Stimulated activated effector memory CD8-positive, alpha-beta T cell treated with anti-CD3 and anti-CD28 coated beads, Interleukin-12 subunit alpha, Interleukin-12 subunit beta, amount 100 ng/mL, for 72 hours (primary cell): ENCODE measurements at regions not wholly inside any gene's neighbourhood (a gene's known extent, or its start where the extent isn't known, plus 50 kb on each side); places are given as distances from the start of the nearest gene placed in this dataset.

ENCODE experiments used
- ATAC-seq: fragments of 150-1000 bp; cut with Tn5 transposase; 2 replicates; pipeline ENCODE4 v1.10.0; 2021
- DNase-seq, 2 donors: peaks; one replicate each; pipeline ENCODE4 v3.0.0; 2021 to 2022; ENCODE audit warnings: low spot score in 2 of 2
- H3K27ac Mint-ChIP-seq: one replicate; pipeline ENCODE4 v1.8.0; 2022; ENCODE audit warnings: mild to moderate bottlenecking, mixed read lengths
- H3K36me3 Mint-ChIP-seq: one replicate; pipeline ENCODE4 v1.8.0; 2022; ENCODE audit warnings: mild to moderate bottlenecking, mixed read lengths
- H3K4me1 Mint-ChIP-seq: one replicate; pipeline ENCODE4 v1.8.0; 2022; ENCODE audit warnings: mixed read lengths
- H3K4me3 Mint-ChIP-seq: one replicate; pipeline ENCODE4 v1.8.0; 2022; ENCODE audit warnings: mild to moderate bottlenecking, mixed read lengths
- H3K9me3 Mint-ChIP-seq: one replicate; pipeline ENCODE4 v1.8.0; 2022; ENCODE audit warnings: mixed read lengths

DNA sequence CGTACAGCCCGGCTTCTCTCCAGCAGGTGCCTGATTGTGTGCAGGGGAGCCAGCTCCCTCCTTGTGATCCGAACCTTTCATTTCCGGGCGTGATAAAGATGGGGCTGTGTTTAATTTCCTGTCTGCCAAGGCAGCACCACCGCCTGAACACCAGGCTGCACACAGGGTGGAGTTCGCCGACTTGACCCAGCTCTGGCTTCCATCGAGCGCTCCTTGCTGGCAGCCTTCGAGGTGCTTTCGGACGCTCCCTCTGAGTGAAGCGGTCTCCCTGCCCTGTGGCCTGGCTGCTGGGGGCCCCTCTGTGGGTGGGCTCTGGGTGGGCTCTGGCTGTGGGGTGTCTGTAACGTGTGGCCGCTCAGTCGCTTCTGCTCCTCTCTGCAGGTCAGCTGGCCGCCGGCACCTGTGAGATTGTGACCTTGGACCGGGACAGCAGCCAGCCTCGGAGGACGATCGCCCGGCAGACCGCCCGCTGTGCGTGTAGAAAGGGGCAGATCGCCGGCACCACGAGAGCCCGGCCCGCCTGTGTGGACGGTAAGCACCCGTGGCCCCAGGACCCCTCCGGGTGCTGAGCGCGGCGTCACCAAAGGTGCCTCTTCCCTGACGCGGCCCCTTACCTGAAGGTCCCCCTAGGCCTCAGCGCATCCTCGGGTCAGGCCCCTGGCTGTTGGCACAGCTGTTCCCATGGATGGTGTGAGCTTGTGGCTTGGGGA is 1181.3 kb downstream of the BRD1 start:
- ATAC-seq (no peak), DNase-seq (no peak)
- no peaks in the 10 kb centered on the region for H3K4me1 Mint-ChIP-seq
- H3K9me3 Mint-ChIP-seq, result no peaks in the 10 kb centered on the region
- H3K36me3 Mint-ChIP-seq, result no peaks in the 10 kb centered on the region
- no peak overlapping the region for H3K27ac Mint-ChIP-seq
- H3K4me3 Mint-ChIP-seq, result no peak overlapping the region

DNA sequence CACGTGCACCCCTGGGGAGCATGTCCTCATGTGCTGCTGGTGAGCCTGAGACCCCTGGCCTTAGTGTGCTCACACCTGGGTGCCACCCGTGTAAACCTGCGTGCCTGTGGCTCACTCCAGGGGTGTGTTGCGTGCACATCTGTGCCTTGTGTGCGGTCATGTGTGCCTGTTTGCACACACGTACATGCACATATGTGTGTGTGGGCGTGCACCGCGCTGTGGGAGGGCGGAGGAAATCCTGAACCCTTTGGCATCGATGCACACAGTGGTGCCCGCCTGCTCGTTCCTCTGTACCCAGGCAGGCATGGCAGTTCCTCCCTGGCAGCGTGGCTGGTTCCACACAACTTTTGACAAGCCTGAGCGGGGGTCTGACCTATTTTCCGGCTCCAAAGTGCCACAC is 1181.9 kb downstream of the BRD1 start:
- H3K4me3 Mint-ChIP-seq, result no peak overlapping the region
- H3K4me1 Mint-ChIP-seq, result no peaks in the 10 kb centered on the region
- H3K36me3 Mint-ChIP-seq, result no peaks in the 10 kb centered on the region
- H3K27ac Mint-ChIP-seq, result no peak overlapping the region
- no peak for ATAC-seq
- H3K9me3 Mint-ChIP-seq, result no peaks in the 10 kb centered on the region
- no peak for DNase-seq

DNA sequence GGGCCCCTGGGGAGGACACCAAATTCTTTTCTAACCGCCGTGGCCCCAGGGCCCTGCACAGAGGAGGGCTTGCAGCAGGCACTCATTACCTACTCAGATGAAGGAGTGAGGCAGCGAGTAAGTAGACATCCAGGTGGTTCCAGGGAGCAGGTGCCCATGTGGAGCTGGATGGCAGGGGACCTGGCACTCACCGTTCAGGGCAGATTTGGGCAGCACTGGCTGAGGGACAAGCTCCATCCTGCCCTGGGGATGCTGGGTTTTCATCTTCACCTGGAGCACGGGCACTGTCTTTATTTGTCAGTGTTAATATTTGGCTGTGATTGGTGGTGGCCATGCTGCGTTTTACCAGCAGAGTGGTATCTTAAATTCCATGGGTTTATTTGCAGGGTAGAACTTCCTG is 1182.7 kb downstream of the BRD1 start:
- H3K4me1 Mint-ChIP-seq, result no peaks in the 10 kb centered on the region
- H3K9me3 Mint-ChIP-seq, result no peaks in the 10 kb centered on the region
- ATAC-seq (no peak), DNase-seq (no peak)
- no peak overlapping the region for H3K4me3 Mint-ChIP-seq
- H3K36me3 Mint-ChIP-seq, result no peaks in the 10 kb centered on the region
- H3K27ac Mint-ChIP-seq, result no peak overlapping the region

DNA sequence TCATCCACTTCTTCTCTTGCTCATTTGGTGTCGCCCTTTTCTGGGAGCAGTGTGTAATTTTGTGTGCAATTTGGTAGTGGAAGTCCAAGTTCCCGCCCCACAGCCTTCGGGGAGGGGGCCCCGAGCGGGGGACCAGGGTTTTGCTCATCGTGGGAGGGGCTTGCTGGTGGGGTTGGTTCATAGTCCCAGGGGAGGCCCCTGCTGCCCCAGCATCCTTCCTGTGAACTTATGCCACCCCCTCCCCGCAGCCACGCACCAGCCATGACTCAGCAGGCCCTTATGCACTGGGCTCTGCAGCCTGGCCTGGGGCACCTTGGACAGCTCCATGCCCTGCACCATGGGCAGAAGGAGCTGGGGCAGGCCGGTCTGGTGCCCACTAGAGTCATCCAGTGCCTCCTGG is 1183.6 kb downstream of the BRD1 start:
- DNase-seq (no peak), ATAC-seq (no peak)
- Mint-ChIP-seq H3K36me3 (no peaks in the 10 kb centered on the region), H3K9me3 (no peaks in the 10 kb centered on the region), H3K4me3 (no peak overlapping the region), H3K27ac (no peak overlapping the region), H3K4me1 (no peaks in the 10 kb centered on the region)

DNA sequence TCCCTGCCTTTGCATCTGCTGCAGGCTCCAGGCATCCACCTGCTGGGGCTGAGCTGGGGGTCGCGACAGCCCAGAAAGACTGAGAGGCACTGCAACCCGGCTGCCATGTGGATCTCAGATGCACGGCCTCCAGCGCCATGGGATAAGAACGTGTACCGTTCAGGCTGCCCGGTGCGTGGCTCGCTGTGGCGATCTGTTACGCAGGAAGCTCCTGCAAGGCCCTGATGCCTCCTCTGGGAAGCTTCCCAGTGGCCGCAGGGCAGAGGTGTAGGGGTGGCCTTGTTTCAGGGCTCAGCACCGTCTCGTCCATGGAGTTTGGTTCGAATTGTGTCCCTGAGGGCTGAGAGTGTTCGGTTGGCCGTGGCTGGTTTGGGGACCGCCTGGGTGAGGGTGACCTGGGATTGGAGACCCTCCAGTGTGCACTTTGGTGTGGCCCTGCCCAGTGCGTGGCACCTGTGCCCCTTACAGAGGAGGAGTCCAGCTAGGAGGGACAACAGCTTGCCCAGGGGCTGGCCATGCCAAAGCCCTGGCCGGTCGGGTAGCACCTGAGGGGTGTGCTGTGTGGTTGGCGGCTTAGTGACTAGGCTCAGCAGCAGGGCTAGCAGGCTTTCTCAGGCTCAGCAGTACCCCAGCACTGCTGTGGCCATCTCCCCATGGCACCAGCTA is 1184.5 kb downstream of the BRD1 start:
- Mint-ChIP-seq H3K9me3 (no peaks in the 10 kb centered on the region), H3K4me3 (no peak overlapping the region), H3K27ac (no peak overlapping the region), H3K36me3 (no peaks in the 10 kb centered on the region), H3K4me1 (no peaks in the 10 kb centered on the region)
- ATAC-seq (no peak), DNase-seq (no peak)

DNA sequence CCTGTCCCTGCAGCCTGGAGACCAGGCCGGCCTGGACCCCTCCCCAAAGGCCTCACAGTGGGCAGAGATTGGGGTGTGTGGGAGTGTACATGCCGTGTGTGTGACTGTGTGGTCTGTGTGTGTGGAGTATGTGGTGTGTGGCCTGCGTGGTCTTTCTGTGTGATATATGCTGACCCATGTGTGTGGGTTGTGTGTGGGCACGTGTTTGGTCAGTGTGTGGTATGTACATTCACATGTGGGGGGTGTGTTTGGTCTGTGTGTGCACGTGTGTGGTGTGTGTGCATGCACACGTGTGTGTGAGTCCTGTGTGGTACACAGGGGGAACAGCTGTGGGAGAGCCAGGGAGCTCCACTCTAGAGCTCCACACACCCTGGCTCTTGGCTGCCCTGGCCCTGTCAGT is 1185.1 kb downstream of the BRD1 start:
- no peak overlapping the region for H3K27ac Mint-ChIP-seq
- H3K4me3 Mint-ChIP-seq, result no peak overlapping the region
- H3K9me3 Mint-ChIP-seq, result no peaks in the 10 kb centered on the region
- no peaks in the 10 kb centered on the region for H3K4me1 Mint-ChIP-seq
- ATAC-seq, result peak; percentile 2
- H3K36me3 Mint-ChIP-seq, result no peaks in the 10 kb centered on the region
- DNase-seq, result no peak

DNA sequence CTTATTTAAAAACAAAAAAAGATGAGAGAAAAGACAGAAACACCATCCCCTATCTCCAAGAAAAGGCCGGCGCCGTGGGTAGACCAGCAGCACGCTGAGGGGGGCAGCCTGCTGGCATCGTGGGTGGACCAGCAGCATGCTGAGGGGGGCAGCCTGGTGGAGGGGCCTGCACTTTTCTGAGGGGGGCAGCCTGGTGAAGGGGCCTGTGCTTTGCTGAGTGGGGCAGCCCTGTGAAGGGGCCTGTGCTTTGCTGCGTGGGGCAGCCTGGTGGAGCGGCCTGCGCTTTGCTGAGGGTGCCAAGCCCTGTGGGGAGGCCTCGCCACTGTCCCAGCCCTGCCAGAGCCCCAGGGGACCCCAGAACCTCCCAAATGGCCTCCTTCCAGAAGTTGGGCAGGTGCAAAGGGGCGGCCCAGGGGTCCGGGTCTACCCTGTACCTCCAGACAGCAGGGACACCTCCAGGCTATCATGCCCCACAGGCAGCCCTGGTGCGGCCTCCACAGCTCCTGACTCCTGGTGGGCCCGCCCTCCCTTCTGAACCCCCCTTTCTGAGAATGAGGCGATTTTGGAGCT is 1185.7 kb downstream of the BRD1 start:
- no peak for DNase-seq
- H3K9me3 Mint-ChIP-seq, result no peaks in the 10 kb centered on the region
- H3K4me3 Mint-ChIP-seq, result no peak overlapping the region
- no peaks in the 10 kb centered on the region for H3K4me1 Mint-ChIP-seq
- no peaks in the 10 kb centered on the region for H3K36me3 Mint-ChIP-seq
- H3K27ac Mint-ChIP-seq, result no peak overlapping the region
- ATAC-seq, result peak; percentile 3

DNA sequence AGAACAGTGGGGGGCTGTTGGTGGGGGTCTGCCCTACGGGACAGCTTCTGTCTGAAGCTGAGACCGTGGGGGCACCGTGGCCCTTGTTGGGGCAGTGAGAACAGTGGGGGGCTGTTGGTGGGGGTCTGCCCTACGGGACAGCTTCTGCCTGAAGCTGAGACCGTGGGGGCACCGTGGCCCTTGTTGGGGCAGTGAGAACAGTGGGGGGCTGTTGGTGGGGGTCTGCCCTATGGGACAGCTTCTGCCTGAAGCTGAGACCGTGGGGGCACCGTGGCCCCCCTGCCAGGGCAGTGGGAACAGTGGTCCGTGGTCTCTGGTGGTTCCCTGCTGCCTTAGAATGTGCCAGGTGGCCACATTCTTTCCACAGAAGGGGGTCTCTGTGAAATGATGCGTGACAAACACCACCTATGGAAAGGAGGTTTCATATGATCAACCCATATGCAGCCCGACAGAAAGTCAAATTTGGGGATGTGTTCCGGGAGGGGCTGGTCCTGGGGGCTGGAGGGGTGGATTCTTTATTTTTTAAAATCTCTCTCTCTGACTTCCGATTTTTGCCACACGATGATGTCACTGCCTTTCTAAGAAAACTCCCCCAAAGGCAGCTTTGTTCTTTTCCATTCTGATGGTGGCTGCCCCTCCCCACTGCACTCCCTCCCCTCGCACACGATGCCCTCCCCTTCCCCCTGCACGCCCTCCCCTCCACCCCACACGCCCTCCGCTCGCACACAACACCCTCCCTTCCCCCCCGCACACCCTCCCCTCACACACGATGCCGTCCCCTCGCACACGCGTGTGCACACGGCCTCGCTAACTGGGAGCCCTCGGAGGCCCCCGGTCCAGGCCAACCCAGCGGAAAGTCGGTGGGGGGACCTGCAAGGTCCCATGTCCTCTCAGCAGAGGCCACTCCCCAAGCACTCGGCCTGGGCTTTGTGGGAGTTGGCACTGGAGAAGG is 1186.5 kb downstream of the BRD1 start:
- no peak overlapping the region for H3K27ac Mint-ChIP-seq
- no peaks in the 10 kb centered on the region for H3K36me3 Mint-ChIP-seq
- H3K4me3 Mint-ChIP-seq, result no peak overlapping the region
- ATAC-seq, result no peak
- no peaks in the 10 kb centered on the region for H3K9me3 Mint-ChIP-seq
- DNase-seq, result no peak
- no peaks in the 10 kb centered on the region for H3K4me1 Mint-ChIP-seq

DNA sequence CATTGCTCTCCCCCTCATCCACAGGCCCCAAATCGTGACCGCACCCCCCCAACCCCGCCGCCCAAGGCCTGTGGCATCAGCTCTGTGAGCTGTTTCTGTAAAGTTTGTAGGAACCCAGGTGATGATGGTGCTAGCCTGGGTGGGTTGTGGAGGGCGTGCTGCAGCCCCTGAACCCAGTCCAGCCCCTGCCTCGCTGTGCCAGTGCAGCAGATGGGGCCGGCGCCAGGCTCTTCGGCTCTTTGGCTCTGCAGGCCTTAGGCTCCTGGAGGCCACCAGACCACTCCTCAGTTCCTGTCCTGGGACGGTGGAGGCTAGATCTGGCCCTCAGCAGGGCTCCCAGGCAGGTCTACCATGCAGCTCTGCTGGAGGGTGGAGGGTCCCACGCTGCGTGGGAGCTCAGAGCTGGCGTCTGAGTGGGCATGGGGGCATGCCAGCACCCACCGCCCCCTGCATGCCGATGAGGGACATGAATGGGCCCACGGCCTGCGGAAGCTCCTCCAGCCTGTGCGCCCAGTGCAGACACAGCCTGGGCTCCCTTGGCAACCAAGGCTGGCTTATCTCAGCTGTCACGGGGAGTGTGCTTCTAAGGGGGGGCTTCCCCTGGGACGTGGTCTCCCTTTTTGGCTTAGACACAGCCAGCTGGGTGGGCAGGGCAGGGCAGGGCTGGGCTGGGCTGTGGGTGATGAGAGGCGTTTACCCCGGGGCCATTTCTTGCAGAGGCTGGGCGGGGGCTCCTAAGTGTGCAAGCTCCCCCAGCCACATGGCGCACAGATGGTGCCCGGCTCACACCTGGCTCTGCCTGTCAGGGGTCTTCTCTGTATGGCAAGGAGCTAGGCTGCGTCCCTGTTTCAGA is 1187.6 kb downstream of the BRD1 start:
- H3K27ac Mint-ChIP-seq, result no peak overlapping the region
- no peak for DNase-seq
- H3K4me3 Mint-ChIP-seq, result no peak overlapping the region
- H3K36me3 Mint-ChIP-seq, result no peaks in the 10 kb centered on the region
- no peaks in the 10 kb centered on the region for H3K9me3 Mint-ChIP-seq
- ATAC-seq, result no peak
- H3K4me1 Mint-ChIP-seq, result no peaks in the 10 kb centered on the region

DNA sequence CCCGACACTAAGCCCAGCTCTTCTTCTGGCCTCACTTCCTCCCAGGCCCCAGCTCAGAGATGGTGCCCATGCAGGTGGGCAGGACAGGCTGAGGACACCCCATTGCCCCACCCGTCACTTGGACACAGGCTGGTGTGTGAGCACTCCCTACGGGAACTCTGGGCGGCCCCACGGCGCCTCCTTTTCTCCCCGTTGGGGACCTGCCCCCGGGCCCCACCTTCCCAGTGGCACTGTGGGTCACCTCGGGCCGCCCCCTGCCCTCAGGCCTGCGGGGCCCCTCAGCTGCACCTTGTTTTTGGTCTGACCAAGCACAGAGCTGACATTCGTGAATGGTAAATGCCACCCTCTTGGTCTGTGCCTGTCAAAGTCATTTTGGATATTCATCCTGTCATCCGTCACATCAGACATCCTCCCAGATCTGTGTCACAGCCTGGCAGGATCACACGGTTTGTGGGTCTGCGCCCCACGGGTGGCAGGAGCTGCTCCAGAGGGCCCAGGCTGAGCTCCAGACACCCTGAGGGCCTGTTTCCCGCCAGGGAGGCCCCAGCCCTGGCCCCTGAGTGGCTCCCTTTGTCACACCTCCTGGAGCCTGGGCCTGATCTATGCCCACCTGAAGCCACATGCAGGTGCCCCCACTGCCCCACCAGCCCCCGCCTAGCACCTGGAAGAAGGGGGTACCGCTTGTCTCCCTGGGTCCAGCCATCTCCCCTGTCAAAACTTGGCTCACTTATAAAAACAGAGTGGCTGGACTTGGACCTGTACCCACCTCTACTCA is 1188.5 kb downstream of the BRD1 start:
- no peaks in the 10 kb centered on the region for H3K9me3 Mint-ChIP-seq

DNA sequence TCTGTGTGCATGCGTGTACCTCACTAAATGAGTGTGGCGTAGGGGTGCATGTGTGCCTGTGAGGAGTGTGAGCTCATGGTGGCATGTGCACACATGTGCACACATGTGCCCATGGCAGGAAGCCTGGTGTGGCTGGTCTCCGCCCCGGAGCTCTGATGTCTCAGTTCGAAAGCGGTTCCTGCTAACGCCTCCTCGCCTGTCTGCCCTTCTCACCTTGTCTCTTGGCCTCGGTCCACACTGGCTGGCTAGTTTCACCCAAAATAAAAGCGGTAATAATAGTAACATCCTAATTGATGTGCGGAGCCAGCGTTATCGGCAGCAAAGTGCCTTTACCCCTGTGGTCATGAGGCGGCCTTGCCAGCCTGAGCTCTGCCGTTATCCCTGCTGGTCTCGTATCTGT is 1190.4 kb downstream of the BRD1 start:
- no peak overlapping the region for H3K4me3 Mint-ChIP-seq
- H3K27ac Mint-ChIP-seq, result no peak overlapping the region
- DNase-seq, result no peak
- no peak for ATAC-seq
- no peaks in the 10 kb centered on the region for H3K36me3 Mint-ChIP-seq
- H3K4me1 Mint-ChIP-seq, result no peaks in the 10 kb centered on the region
- H3K9me3 Mint-ChIP-seq, result no peaks in the 10 kb centered on the region

More for the DNA sequence above, 1188.5 kb downstream of the BRD1 start:
- ATAC-seq (no peak), DNase-seq (no peak)
- no peak overlapping the region for H3K4me3 Mint-ChIP-seq
- H3K4me1 Mint-ChIP-seq, result no peaks in the 10 kb centered on the region
- no peaks in the 10 kb centered on the region for H3K36me3 Mint-ChIP-seq
- no peak overlapping the region for H3K27ac Mint-ChIP-seq

DNA sequence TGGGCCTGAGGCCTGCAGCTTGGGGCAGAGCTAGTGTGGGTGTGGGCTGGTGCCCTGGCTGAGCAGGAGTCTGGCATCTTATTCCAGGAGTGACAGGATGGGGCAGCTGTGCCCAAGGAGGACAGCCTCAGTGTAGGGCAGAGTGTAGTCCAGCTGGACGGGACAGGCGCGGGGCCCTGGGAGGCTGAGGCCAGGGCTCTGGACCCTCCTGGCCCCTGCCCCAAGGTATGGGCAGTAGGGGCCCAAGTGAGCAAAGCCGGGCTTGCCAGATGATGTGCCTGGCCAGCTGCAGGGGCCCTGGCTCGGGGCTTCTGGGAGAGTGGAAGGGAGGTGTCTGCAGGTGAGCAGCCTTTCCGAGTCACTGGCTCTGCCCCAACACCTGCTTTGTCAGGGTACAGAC is 1190.9 kb downstream of the BRD1 start:
- no peak for DNase-seq
- H3K4me3 Mint-ChIP-seq, result no peak overlapping the region
- H3K4me1 Mint-ChIP-seq, result no peaks in the 10 kb centered on the region
- no peaks in the 10 kb centered on the region for H3K9me3 Mint-ChIP-seq
- peak; percentile 15 for ATAC-seq
- no peaks in the 10 kb centered on the region for H3K36me3 Mint-ChIP-seq
- H3K27ac Mint-ChIP-seq, result no peak overlapping the region

DNA sequence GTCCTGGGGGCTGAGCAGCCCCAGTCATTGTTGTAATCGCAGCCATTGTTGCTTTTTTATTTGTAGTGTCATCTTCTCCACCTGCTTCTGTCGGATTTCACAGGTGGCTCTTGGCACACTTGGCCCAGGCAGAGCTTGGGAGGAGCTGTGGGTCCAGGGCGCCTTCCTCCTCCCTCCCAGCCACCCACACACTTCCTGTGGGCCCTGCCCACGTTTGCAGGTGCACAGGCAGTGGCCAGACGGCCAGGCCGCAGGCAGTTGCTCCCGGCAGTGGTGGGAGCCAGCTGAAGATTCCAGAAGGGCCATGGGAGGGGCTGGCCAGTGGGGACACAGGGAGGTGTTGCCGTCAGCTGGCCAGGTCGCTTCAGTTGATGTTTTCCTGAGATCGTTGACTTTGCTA is 1191.9 kb downstream of the BRD1 start:
- H3K9me3 Mint-ChIP-seq, result no peaks in the 10 kb centered on the region
- H3K4me3 Mint-ChIP-seq, result no peak overlapping the region
- H3K4me1 Mint-ChIP-seq, result no peaks in the 10 kb centered on the region
- H3K36me3 Mint-ChIP-seq, result no peaks in the 10 kb centered on the region
- H3K27ac Mint-ChIP-seq, result no peak overlapping the region
- ATAC-seq (no peak), DNase-seq (no peak)

DNA sequence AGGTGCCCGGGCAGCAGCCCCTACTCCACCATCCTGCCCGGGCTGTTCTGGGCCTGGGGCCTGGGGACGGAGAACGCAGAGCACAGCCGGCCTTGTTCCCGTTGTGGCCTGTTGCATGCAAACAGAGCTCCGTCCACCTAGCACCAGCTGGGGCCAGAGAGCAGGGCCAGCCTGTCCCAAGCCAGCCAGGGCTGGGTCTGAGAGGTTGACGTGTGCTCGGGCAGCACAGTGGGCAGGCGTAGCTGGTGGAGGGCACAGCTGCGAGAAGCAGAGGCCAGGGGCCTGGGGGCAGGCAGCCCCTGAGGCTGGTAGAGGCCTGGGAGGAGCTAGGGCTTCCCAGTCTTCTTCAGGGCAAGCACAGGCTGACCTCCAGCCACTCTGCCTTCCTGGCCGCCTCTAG is 1192.6 kb downstream of the BRD1 start:
- no peak overlapping the region for H3K27ac Mint-ChIP-seq
- H3K4me1 Mint-ChIP-seq, result no peaks in the 10 kb centered on the region
- no peak overlapping the region for H3K4me3 Mint-ChIP-seq
- no peaks in the 10 kb centered on the region for H3K36me3 Mint-ChIP-seq
- no peaks in the 10 kb centered on the region for H3K9me3 Mint-ChIP-seq
- DNase-seq (no peak), ATAC-seq (no peak)
